GM20000 (cell line): ENCODE measurements at regions not wholly inside any gene's neighbourhood (a gene's known extent, or its start where the extent isn't known, plus 50 kb on each side); places are given as distances from the start of the nearest gene placed in this dataset.
"Not testable (repeated sequence)": the region's sequence is repeated elsewhere in the genome, so short reads cannot be mapped to it uniquely, and the experiment has no call there.

Experiments
- DNase-seq: peaks from one replicate; pipeline ENCODE4 v3.0.0; 2012; ENCODE audit warnings: low spot score
- TF ChIP-seq, protein P1 (sequence below): IDR thresholded peaks from 2 replicates; pipeline ENCODE4 v1.5.1; 2012; ENCODE audit warnings: mild to moderate bottlenecking, control low read depth; ENCODE audit errors: extremely low read depth, missing control alignments

DNA sequence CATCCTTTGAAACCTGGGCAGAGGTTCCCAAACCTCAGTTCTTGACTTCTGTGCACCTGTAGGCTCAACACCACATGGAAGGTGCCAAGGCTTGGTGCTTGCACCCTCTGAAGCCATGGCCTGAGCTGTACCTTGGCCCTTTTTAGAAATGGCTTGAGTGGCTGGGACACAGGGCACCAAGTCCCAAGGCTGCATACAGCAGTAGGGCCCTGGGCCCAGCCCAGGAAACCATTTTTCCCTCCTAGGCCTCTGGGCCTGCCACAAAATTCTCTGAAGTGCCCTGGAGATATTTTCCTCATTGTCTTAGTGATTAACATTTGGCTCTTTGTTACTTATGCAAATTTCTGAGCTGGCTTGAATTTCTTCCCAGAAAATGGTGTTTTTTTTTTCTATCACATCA is 65.6 kb upstream of the ACTRT2 start:
- TF ChIP-seq, protein P1, sequence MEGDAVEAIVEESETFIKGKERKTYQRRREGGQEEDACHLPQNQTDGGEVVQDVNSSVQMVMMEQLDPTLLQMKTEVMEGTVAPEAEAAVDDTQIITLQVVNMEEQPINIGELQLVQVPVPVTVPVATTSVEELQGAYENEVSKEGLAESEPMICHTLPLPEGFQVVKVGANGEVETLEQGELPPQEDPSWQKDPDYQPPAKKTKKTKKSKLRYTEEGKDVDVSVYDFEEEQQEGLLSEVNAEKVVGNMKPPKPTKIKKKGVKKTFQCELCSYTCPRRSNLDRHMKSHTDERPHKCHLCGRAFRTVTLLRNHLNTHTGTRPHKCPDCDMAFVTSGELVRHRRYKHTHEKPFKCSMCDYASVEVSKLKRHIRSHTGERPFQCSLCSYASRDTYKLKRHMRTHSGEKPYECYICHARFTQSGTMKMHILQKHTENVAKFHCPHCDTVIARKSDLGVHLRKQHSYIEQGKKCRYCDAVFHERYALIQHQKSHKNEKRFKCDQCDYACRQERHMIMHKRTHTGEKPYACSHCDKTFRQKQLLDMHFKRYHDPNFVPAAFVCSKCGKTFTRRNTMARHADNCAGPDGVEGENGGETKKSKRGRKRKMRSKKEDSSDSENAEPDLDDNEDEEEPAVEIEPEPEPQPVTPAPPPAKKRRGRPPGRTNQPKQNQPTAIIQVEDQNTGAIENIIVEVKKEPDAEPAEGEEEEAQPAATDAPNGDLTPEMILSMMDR = no peak
- no peak for DNase-seq

DNA sequence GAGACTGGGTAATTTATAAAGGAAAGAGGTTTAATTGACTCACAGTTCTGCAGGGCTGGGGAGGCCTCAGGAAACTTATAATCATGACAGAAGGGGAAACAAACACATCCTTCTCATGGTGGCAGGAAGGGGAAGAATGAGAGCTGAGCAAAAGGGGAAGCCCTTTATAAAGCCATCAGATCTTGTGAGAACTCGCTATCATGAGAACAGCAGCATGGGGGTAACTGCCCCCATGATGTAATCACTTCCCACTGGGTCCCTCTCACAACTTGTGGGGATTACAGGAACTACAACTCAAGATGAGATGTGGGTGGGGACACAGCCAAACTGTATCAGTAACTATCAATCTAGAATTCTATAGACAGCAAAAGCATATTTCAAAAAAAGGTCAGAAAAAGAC is 64.7 kb upstream of the ACTRT2 start:
- TF ChIP-seq, protein P1 = no peak
- DNase-seq = no peak

DNA sequence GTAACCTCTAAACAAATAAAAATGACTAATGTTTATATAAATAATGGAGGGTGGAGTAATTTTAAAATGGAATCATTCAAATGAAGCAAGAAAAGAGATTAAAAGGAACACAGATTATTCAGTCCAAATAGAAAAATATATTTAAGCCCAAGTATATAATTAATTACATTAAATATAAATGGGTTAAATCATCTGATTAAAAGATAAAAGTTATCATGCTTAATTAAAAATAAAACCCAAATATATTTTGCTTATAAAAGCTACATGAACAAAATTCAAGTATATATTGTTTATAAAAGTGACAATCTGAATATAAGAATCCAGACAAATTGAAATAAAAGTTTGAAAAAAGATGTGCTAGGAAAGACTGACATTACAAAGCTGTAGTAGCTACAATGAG is 63.9 kb upstream of the ACTRT2 start:
- TF ChIP-seq, protein P1 = no peak
- no peak for DNase-seq

DNA sequence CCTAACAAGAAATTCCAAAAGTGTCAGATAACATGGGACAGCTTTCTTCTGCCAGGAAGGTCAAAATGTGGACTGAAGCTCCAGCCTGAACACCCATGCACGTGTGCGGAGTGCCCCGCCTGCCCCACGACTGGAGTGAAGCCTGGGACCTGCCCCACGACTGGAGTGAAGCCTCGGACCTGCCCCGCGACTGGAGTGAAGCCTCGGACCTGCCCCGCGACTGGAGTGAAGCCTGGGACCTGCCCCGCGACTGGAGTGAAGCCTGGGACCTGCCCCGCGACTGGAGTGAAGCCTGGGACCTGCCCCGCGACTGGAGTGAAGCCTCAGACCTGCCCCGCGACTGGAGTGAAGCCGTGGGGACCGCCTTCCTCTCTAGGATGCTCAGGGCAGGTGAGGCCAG is 61.4 kb upstream of the ACTRT2 start:
- not testable (repeated sequence) for DNase-seq

DNA sequence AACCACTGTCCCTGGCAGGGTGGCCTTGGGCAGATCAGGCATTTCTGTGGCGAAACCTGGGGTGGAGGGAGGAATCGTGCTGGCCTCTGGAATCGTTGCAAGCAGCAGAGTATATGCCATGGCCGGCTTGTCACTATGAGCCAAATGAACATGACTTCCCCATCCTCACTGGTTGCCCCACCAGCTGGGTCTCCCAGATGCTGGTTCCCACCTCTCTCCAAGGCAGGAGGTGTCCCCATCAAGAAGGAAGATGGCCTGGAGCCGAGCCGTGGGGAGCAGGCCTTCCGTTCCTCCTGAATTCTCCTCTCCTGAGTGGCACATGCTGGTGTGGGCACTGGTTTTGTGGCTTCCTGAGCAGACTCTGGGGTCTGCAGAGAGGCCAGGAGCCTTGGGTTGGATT is 60.2 kb upstream of the ACTRT2 start:
- DNase-seq = no peak
- TF ChIP-seq, protein P1 = no peak

DNA sequence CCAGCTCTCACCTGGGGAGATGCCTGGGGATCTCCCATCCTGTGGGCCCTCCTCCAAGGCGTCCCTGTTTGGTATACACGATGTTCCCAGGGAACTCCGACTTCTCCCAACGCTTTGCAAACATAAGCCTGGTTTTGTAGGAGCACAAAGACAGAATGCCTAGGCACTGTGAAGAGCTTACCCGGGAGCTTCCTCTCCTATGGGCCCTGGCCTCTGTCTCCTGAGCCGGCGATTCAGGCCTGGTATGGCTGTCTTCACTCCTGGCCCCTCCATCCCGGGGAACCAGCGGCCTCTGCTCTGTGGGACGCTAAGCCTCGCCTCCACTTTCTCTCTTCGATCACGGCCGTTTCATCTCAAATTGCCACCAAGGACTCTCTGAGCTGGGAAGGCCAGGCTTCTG is 59.6 kb upstream of the ACTRT2 start:
- TF ChIP-seq, protein P1 = no peak
- no peak for DNase-seq

DNA sequence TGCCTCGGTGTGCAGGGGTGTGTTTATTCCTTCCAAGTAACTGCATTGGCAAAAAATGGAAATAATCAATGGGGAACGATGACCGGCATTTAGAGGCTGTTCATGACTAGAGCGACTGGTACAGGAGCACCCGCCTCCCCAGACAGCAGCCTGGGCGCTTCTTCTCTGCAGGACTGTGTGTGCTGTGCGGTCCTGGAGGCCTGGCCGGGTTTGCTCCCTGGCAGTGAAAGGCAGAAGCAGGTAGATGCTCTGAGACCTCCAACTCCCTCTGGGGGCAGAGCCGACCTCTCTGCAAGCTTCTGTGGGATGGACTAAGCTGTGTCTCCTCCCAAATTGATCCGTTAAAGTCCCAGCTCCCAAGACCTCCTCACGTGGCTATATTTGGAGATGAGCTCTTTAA is 59.2 kb upstream of the ACTRT2 start:
- DNase-seq = no peak
- TF ChIP-seq, protein P1 = no peak

DNA sequence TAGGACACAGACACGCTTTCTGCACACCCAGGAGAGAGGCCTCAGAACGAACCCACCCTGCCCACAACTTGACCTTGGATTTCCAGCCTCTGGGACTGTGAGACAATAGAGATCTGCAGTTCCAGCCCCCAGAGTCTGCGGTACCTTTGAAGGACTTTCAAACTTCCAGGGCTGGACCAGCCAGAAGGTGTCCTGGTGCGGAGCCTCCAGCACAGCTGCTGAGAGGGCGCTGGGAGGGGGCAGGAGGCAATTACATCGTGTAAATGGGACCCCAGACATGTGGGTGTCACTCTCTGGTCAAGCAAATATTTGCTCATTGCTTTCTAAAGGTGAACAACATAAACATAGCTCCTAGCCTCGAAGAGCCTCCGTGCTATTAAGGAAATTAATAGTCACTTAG is 58.7 kb upstream of the ACTRT2 start:
- no peak for DNase-seq
- TF ChIP-seq, protein P1 = no peak
